ENCODE measurements at regions not wholly inside any gene's neighbourhood (a gene's known extent, or its start where the extent isn't known, plus 50 kb on each side); places are given as distances from the start of the nearest gene placed in this dataset.

DNA sequence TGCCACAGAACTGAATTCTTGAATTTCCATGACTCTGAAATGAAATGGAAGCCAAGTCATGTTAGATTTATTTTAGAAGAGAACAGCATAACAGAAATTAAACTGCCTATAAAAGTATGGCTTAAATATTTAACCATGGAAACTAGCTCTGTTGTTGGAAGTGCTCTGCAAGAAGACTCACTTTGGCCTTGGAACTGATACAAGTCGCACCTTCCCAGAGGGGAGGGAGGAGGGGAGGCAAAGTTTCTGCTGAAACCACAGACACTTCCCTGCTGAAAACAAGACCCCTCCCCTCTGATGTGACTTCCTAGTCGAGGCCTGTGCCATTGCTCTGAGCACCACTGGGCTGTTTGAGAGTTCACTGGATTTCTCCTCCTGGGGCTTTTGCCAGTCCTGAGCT is 72.1 kb downstream of the OR13A1 start:
- TF ChIP-seq, protein P1, sequence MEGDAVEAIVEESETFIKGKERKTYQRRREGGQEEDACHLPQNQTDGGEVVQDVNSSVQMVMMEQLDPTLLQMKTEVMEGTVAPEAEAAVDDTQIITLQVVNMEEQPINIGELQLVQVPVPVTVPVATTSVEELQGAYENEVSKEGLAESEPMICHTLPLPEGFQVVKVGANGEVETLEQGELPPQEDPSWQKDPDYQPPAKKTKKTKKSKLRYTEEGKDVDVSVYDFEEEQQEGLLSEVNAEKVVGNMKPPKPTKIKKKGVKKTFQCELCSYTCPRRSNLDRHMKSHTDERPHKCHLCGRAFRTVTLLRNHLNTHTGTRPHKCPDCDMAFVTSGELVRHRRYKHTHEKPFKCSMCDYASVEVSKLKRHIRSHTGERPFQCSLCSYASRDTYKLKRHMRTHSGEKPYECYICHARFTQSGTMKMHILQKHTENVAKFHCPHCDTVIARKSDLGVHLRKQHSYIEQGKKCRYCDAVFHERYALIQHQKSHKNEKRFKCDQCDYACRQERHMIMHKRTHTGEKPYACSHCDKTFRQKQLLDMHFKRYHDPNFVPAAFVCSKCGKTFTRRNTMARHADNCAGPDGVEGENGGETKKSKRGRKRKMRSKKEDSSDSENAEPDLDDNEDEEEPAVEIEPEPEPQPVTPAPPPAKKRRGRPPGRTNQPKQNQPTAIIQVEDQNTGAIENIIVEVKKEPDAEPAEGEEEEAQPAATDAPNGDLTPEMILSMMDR (IDR thresholded peaks at IDR 0.05; ENCODE audit: low read depth, low read length), result no peak
- TF ChIP-seq POLR2A (IDR thresholded peaks at IDR 0.05; ENCODE audit: extremely low read depth, insufficient read length) (no peak), MYC (IDR thresholded peaks at IDR 0.05; ENCODE audit: low read depth, low read length) (no peak)
- TF ChIP-seq, protein P2, sequence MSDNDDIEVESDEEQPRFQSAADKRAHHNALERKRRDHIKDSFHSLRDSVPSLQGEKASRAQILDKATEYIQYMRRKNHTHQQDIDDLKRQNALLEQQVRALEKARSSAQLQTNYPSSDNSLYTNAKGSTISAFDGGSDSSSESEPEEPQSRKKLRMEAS (IDR thresholded peaks at IDR 0.05; ENCODE audit: low read depth, low read length), result no peak

All from NB4 (cell line).